ENCODE measurements at regions not wholly inside any gene's neighbourhood (a gene's known extent, or its start where the extent isn't known, plus 50 kb on each side); places are given as distances from the start of the nearest gene placed in this dataset.

GRCh38 chr13:40191186-40191980 lies 475.1 kb downstream of the FOXO1 start (continued):
- TF ChIP-seq, protein P1, sequence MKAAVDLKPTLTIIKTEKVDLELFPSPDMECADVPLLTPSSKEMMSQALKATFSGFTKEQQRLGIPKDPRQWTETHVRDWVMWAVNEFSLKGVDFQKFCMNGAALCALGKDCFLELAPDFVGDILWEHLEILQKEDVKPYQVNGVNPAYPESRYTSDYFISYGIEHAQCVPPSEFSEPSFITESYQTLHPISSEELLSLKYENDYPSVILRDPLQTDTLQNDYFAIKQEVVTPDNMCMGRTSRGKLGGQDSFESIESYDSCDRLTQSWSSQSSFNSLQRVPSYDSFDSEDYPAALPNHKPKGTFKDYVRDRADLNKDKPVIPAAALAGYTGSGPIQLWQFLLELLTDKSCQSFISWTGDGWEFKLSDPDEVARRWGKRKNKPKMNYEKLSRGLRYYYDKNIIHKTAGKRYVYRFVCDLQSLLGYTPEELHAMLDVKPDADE (IDR thresholded peaks at IDR 0.05): no peak
- TF ChIP-seq ZNF114 (CRISPR knock-in tag; IDR thresholded peaks at IDR 0.05) (no peak), EZH2phosphoT487 (IDR thresholded peaks at IDR 0.05; ENCODE audit: unreplicated experiment) (no peak), REST (IDR thresholded peaks at IDR 0.05; ENCODE audit: unreplicated experiment) (no peak), STAT1 (IDR thresholded peaks at IDR 0.05; ENCODE audit: unreplicated experiment) (no peak)

DNA sequence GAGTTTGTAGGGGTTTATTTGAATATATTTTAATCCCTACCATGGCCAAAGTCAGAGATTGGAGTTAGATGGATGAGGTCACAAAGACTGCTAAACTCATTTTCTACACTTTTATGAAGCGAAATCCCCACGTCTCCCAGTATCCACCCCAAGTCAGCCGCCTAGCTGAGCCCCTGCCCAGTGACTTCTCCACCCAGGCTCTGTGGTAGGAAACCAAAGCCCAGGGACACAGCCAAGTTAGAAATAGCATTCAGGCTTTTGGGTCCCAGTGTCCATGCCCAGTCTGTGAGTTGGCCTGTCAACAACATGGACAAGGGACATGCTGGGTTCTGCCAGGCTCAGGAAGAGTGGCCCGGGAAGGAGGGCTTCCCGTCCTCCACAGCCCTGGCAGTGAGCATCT lies 474.0 kb downstream of the FOXO1 start:
- no peak overlapping the region for H2AFZ ChIP-seq
- no peaks in the 10 kb centered on the region for H3K36me3 Mint-ChIP-seq (ENCODE audit: low read depth)
- H3K4me3 ChIP-seq: no peak overlapping the region
- H3K4me1 ChIP-seq (ENCODE audit: insufficient read depth): peaks cover 7% of the 10 kb centered on the region; the same call in 1 of the 2 replicates
- peaks cover 2% of the 10 kb centered on the region for H3K27me3 Mint-ChIP-seq (ENCODE audit: insufficient read depth, low read depth, poor library complexity)
- H3K4me2 ChIP-seq: no peak overlapping the region
- H3F3A ChIP-seq (replicated peaks; ENCODE audit: low read depth): no peaks in the 10 kb centered on the region
- peaks cover 27% of the 10 kb centered on the region for H3K4me1 Mint-ChIP-seq
- H3K9me2 ChIP-seq (ENCODE audit: insufficient read depth): no peaks in the 10 kb centered on the region
- DNase-seq (ENCODE audit: low spot score): no peak
- H3K27me3 ChIP-seq (ENCODE audit: insufficient read depth): no peaks in the 10 kb centered on the region
- H3K4me3 Mint-ChIP-seq: no peak overlapping the region
- no peaks in the 10 kb centered on the region for H3K79me2 ChIP-seq (replicated peaks; ENCODE audit: insufficient read depth)
- no peak for ATAC-seq
- no peak overlapping the region for H3K27ac Mint-ChIP-seq
- H3K9me3 Mint-ChIP-seq: no peaks in the 10 kb centered on the region
- H3K36me3 ChIP-seq (ENCODE audit: insufficient read depth): no peaks in the 10 kb centered on the region
- no peak overlapping the region for H3K27ac ChIP-seq (ENCODE audit: low read depth)
- H4K20me1 ChIP-seq (replicated peaks; ENCODE audit: insufficient read depth): no peaks in the 10 kb centered on the region
- no peak for TF ChIP-seq ZNF331 (CRISPR knock-in tag; IDR thresholded peaks at IDR 0.05; ENCODE audit: low read depth)
- TF ChIP-seq STAT1 (IDR thresholded peaks at IDR 0.05; ENCODE audit: unreplicated experiment): no peak
- TF ChIP-seq NANOG (IDR thresholded peaks at IDR 0.05; ENCODE audit: borderline replicate concordance): no peak
- no peak for TF ChIP-seq REST (IDR thresholded peaks at IDR 0.05; ENCODE audit: unreplicated experiment)
- TF ChIP-seq EZH2phosphoT487 (IDR thresholded peaks at IDR 0.05; ENCODE audit: unreplicated experiment): no peak
- no peak for TF ChIP-seq EZH2 (IDR thresholded peaks at IDR 0.05; ENCODE audit: low read depth, unreplicated experiment)
- no peak for TF ChIP-seq CREB1 (CRISPR knock-in tag; IDR thresholded peaks at IDR 0.05; ENCODE audit: low read depth)
- TF ChIP-seq, protein P1 (IDR thresholded peaks at IDR 0.05): no peak
- no peak for TF ChIP-seq POLR2AphosphoS5 (IDR thresholded peaks at IDR 0.05; ENCODE audit: low read depth)

Measured in GM23338 (cell line).